ENCODE measurements at regions not wholly inside any gene's neighbourhood (a gene's known extent, or its start where the extent isn't known, plus 50 kb on each side); places are given as distances from the start of the nearest gene placed in this dataset.
"Not testable (repeated sequence)": the region's sequence is repeated elsewhere in the genome, so short reads cannot be mapped to it uniquely, and the experiment has no call there.

DNA sequence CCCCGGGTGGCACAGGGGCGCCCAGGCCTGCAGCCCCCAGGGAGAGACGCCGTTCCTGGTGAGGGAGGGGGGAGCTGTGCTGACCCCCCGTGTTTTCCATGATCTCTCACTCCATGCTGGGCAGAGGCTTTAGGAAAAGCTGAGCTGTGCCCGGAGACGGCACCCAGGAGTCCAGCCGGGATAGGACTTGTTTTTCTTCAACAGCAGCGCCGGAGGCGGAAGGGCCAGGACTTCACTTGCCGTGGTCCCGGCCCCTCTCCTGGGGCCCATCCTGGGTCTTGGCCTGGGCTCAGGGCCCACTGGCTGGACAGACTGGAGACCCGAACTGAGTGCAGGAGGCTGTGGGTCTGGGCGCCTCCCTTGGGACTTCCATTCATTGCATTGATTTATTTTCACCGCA is 176.8 kb upstream of the ZNF469 start:
- not testable (repeated sequence) for TF ChIP-seq POLR2A (IDR thresholded peaks at IDR 0.05)
- TF ChIP-seq, protein P1, sequence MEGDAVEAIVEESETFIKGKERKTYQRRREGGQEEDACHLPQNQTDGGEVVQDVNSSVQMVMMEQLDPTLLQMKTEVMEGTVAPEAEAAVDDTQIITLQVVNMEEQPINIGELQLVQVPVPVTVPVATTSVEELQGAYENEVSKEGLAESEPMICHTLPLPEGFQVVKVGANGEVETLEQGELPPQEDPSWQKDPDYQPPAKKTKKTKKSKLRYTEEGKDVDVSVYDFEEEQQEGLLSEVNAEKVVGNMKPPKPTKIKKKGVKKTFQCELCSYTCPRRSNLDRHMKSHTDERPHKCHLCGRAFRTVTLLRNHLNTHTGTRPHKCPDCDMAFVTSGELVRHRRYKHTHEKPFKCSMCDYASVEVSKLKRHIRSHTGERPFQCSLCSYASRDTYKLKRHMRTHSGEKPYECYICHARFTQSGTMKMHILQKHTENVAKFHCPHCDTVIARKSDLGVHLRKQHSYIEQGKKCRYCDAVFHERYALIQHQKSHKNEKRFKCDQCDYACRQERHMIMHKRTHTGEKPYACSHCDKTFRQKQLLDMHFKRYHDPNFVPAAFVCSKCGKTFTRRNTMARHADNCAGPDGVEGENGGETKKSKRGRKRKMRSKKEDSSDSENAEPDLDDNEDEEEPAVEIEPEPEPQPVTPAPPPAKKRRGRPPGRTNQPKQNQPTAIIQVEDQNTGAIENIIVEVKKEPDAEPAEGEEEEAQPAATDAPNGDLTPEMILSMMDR (IDR thresholded peaks at IDR 0.05), result not testable (repeated sequence)

All from adrenal gland (tissue), 5 donors.